ENCODE measurements at regions not wholly inside any gene's neighbourhood (a gene's known extent, or its start where the extent isn't known, plus 50 kb on each side); places are given as distances from the start of the nearest gene placed in this dataset.

DNA sequence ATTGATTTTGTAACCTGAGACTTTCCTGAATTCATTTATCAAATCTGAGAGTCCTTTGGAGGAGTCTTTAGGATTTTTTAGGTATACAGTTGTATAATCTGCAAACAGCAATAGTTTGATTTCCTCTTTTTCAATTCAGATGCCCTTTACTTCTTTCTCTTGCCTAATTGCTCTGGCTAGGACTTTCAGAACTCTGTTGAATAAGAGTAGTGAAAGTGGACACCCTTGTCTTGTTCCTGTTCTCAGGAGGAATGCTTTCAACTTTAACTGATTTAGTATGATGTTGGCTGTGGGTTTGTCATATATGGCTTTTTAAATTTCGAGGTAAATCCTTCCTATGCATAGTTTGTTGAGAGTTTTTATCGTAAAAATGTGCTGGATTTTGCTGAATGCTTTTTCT, 227.4 kb downstream of the CSNK2A3 start:
- TF ChIP-seq, protein P1, sequence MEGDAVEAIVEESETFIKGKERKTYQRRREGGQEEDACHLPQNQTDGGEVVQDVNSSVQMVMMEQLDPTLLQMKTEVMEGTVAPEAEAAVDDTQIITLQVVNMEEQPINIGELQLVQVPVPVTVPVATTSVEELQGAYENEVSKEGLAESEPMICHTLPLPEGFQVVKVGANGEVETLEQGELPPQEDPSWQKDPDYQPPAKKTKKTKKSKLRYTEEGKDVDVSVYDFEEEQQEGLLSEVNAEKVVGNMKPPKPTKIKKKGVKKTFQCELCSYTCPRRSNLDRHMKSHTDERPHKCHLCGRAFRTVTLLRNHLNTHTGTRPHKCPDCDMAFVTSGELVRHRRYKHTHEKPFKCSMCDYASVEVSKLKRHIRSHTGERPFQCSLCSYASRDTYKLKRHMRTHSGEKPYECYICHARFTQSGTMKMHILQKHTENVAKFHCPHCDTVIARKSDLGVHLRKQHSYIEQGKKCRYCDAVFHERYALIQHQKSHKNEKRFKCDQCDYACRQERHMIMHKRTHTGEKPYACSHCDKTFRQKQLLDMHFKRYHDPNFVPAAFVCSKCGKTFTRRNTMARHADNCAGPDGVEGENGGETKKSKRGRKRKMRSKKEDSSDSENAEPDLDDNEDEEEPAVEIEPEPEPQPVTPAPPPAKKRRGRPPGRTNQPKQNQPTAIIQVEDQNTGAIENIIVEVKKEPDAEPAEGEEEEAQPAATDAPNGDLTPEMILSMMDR (IDR thresholded peaks at IDR 0.05 in 2 of 3, conservative IDR thresholded peaks at IDR 0.05 in 1 of 3; ENCODE audit: control insufficient read depth in 2 of 3, extremely low read depth in 1 of 3, insufficient read depth in 1 of 3, low read depth in 3 of 3, low read length in 3 of 3): no peak
- TF ChIP-seq ZNF24 (IDR thresholded peaks at IDR 0.05) (no peak), CREB1 (IDR thresholded peaks at IDR 0.05; ENCODE audit: low read depth) (no peak), NBN (IDR thresholded peaks at IDR 0.05) (no peak), CBFB (IDR thresholded peaks at IDR 0.05; ENCODE audit: low read depth) (no peak)
- TF ChIP-seq, protein P2, sequence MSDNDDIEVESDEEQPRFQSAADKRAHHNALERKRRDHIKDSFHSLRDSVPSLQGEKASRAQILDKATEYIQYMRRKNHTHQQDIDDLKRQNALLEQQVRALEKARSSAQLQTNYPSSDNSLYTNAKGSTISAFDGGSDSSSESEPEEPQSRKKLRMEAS (IDR thresholded peaks at IDR 0.05; ENCODE audit: low read depth, low read length): no peak
